Mammary epithelial cell (primary cell): ENCODE measurements at regions not wholly inside any gene's neighbourhood (a gene's known extent, or its start where the extent isn't known, plus 50 kb on each side); places are given as distances from the start of the nearest gene placed in this dataset.

Experiments
- EZH2 ChIP-seq: IDR thresholded peaks from 2 replicates; pipeline ENCODE4 v1.6.1; 2012; ENCODE audit warnings: low read length, inconsistent platforms, borderline replicate concordance
- TF ChIP-seq, protein P1 (sequence below), 2 donors: IDR thresholded peaks in 1 of 2; conservative IDR thresholded peaks in 1 of 2; 2 replicates each; pipeline ENCODE4 v1.5.1; 2011 to 2012; ENCODE audit warnings: inconsistent platforms in 2 of 2, low read length in 2 of 2, mild to moderate bottlenecking in 2 of 2, control low read depth in 1 of 2, low read depth in 1 of 2; ENCODE audit not compliant: insufficient read depth in 1 of 2; ENCODE audit errors: extremely low read depth in 1 of 2

- no peak for TF ChIP-seq EZH2
- TF ChIP-seq, protein P1, sequence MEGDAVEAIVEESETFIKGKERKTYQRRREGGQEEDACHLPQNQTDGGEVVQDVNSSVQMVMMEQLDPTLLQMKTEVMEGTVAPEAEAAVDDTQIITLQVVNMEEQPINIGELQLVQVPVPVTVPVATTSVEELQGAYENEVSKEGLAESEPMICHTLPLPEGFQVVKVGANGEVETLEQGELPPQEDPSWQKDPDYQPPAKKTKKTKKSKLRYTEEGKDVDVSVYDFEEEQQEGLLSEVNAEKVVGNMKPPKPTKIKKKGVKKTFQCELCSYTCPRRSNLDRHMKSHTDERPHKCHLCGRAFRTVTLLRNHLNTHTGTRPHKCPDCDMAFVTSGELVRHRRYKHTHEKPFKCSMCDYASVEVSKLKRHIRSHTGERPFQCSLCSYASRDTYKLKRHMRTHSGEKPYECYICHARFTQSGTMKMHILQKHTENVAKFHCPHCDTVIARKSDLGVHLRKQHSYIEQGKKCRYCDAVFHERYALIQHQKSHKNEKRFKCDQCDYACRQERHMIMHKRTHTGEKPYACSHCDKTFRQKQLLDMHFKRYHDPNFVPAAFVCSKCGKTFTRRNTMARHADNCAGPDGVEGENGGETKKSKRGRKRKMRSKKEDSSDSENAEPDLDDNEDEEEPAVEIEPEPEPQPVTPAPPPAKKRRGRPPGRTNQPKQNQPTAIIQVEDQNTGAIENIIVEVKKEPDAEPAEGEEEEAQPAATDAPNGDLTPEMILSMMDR (conservative IDR thresholded peaks at IDR 0.05 in 1 of 2, IDR thresholded peaks at IDR 0.05 in 1 of 2; ENCODE audit: extremely low read depth in 1 of 2, insufficient read depth in 1 of 2, low read depth in 1 of 2, low read length in 2 of 2), result no peak
Measured at GRCh38 chr10:94277450-94277849, 85.3 kb downstream of the NOC3L start.
